Stomach (tissue), 4 donors: ENCODE measurements at regions not wholly inside any gene's neighbourhood (a gene's known extent, or its start where the extent isn't known, plus 50 kb on each side); places are given as distances from the start of the nearest gene placed in this dataset.

Source experiments
- CTCF ChIP-seq, 7 experiments: fragments of 450-650 bp in 4 of 7; fragments of 200-600 bp in 3 of 7; sonication (generic) in 3 of 7; IDR thresholded peaks; one replicate each; pipeline ENCODE4 v1.5.1; 2016 to 2019; ENCODE audit warnings: antibody characterized with exemption in 7 of 7, control low read depth in 2 of 7, mild to moderate bottlenecking in 1 of 7
- EP300 ChIP-seq: sonication (generic); formaldehyde crosslinking; IDR thresholded peaks from one replicate; pipeline ENCODE4 v1.6.1; 2017; ENCODE audit warnings: antibody characterized with exemption
- POLR2A ChIP-seq, 4 donors: fragments of 450-650 bp; IDR thresholded peaks; one replicate each; pipeline ENCODE4 v1.6.1; 2016; ENCODE audit warnings: antibody characterized with exemption in 4 of 4, control low read depth in 2 of 4, mild to moderate bottlenecking in 1 of 4, moderate library complexity in 1 of 4
- POLR2AphosphoS5 ChIP-seq, 3 donors: sonication (generic); formaldehyde crosslinking; IDR thresholded peaks; one replicate each; pipeline ENCODE4 v1.6.1; 2016; ENCODE audit warnings: antibody characterized with exemption in 3 of 3

GRCh38 chr18:46293742-46294181, 189.6 kb downstream of the HAUS1 start:
- TF ChIP-seq POLR2AphosphoS5 (IDR thresholded peaks at IDR 0.05): no peak
- TF ChIP-seq CTCF (IDR thresholded peaks at IDR 0.05): no peak
- no peak for TF ChIP-seq POLR2A (IDR thresholded peaks at IDR 0.05)
- TF ChIP-seq EP300: no peak
